IMR-90 (cell line): ENCODE measurements at regions not wholly inside any gene's neighbourhood (a gene's known extent, or its start where the extent isn't known, plus 50 kb on each side); places are given as distances from the start of the nearest gene placed in this dataset.

Source experiments
- ATAC-seq: fragments of 200-7000 bp; cut with Tn5 transposase; 2 replicates; pipeline ENCODE4 v1.9.1; 2020; ENCODE audit warnings: low read depth, mild to moderate bottlenecking, moderate library complexity
- BruUV-seq: library from RNA; stranded (reverse); fragments of 400-500 nt; replicated peaks from 2 replicates; lab custom pipeline; 2021; lab: Mats Ljungman, UMichigan
- CTCF ChIA-PET: fragments of 300-600 bp; formaldehyde crosslinking; extraction: SDS; loops from one replicate; lab custom pipeline; 2021; ENCODE audit warnings: antibody characterized with exemption; lab: Yijun Ruan, JAX
- POLR2A ChIA-PET: fragments of 300-600 bp; sonication (Branson Sonifier 250); formaldehyde crosslinking; loops from one replicate; lab custom pipeline; 2022; ENCODE audit warnings: antibody characterized with exemption; ENCODE audit not compliant: unreplicated experiment; lab: Charles Lee
- DNase-seq: peaks from one replicate; pipeline ENCODE4 v3.0.0; 2013
- H2AFZ ChIP-seq: replicated peaks from 2 replicates; pipeline ENCODE3; 2013; ENCODE audit warnings: low read length, mild to moderate bottlenecking; ENCODE audit not compliant: poor library complexity
- H2AK5ac ChIP-seq: 2 replicates; pipeline ENCODE4 v1.6.1; 2013; ENCODE audit warnings: low read depth, low read length, inconsistent platforms
- H2AK9ac ChIP-seq: replicated peaks from 2 replicates; pipeline ENCODE3; 2013; ENCODE audit warnings: mild to moderate bottlenecking, low read depth, low read length, moderate library complexity; ENCODE audit not compliant: poor library complexity
- H2BK120ac ChIP-seq: 2 replicates; pipeline ENCODE4 v1.6.1; 2013; ENCODE audit warnings: low read depth, low read length, inconsistent platforms
- H2BK15ac ChIP-seq: 3 replicates; pipeline ENCODE4 v1.6.1; 2013; ENCODE audit warnings: low read depth, low read length, inconsistent platforms
- H2BK20ac ChIP-seq: 2 replicates; pipeline ENCODE4 v1.6.1; 2013; ENCODE audit warnings: low read depth, mild to moderate bottlenecking, inconsistent platforms, low read length, moderate library complexity
- H2BK5ac ChIP-seq: 2 replicates; pipeline ENCODE4 v1.6.1; 2013; ENCODE audit warnings: mild to moderate bottlenecking, low read depth, low read length, inconsistent platforms; ENCODE audit not compliant: poor library complexity, severe bottlenecking
- H3K14ac ChIP-seq: replicated peaks from 2 replicates; pipeline ENCODE4 v1.6.1; 2013; ENCODE audit warnings: low read depth, low read length, inconsistent platforms
- H3K18ac ChIP-seq: 2 replicates; pipeline ENCODE4 v1.6.1; 2013; ENCODE audit warnings: low read depth, low read length, control low read depth
- H3K23ac ChIP-seq: 2 replicates; pipeline ENCODE4 v1.6.1; 2013; ENCODE audit warnings: low read depth, low read length, inconsistent platforms
- H3K27ac ChIP-seq: 2 replicates; pipeline ENCODE4 v1.5.1; 2013; ENCODE audit warnings: mild to moderate bottlenecking, control low read depth, low read length; ENCODE audit not compliant: insufficient read depth
- H3K27me3 ChIP-seq: 2 replicates; pipeline ENCODE4 v1.6.1; 2013; ENCODE audit warnings: low read length; ENCODE audit not compliant: control insufficient read depth, insufficient read depth
- H3K36me3 ChIP-seq: 2 replicates; pipeline ENCODE4 v1.6.1; 2013; ENCODE audit warnings: low read length, mixed read lengths; ENCODE audit not compliant: control insufficient read depth, insufficient read depth
- H3K4ac ChIP-seq: 2 replicates; pipeline ENCODE4 v1.6.1; 2013; ENCODE audit warnings: low read depth, low read length, inconsistent platforms
- H3K4me1 ChIP-seq: 2 replicates; pipeline ENCODE4 v1.6.1; 2013; ENCODE audit warnings: low read length, mixed read lengths; ENCODE audit not compliant: control insufficient read depth, insufficient read depth
- H3K4me2 ChIP-seq: 2 replicates; pipeline ENCODE4 v1.6.1; 2013; ENCODE audit warnings: low read depth, mild to moderate bottlenecking, control low read depth, low read length, moderate library complexity
- H3K4me3 ChIP-seq: 2 replicates; pipeline ENCODE4 v1.5.1; 2013; ENCODE audit warnings: low read depth, mild to moderate bottlenecking, control low read depth, low read length, moderate library complexity; ENCODE audit not compliant: insufficient read depth
- H3K56ac ChIP-seq: 2 replicates; pipeline ENCODE4 v1.6.1; 2013; ENCODE audit warnings: low read length, inconsistent platforms; ENCODE audit not compliant: insufficient read depth; ENCODE audit errors: extremely low read depth
- H3K79me1 ChIP-seq, 2 experiments: 2 replicates each; pipeline ENCODE4 v1.6.1; 2013; ENCODE audit warnings: low read length in 2 of 2, inconsistent platforms in 1 of 2, low read depth in 1 of 2
- H3K9ac ChIP-seq: 2 replicates; pipeline ENCODE4 v1.6.1; 2013; ENCODE audit warnings: low read depth, low read length, control low read depth
- H3K9me1 ChIP-seq: 2 replicates; pipeline ENCODE4 v1.6.1; 2013; ENCODE audit warnings: low read length, inconsistent platforms; ENCODE audit not compliant: insufficient read depth
- H3K9me3 ChIP-seq: 2 replicates; pipeline ENCODE4 v1.6.1; 2013; ENCODE audit warnings: low read length; ENCODE audit not compliant: control insufficient read depth, insufficient read depth
- H4K20me1 ChIP-seq: 2 replicates; pipeline ENCODE4 v1.6.1; 2013; ENCODE audit warnings: low read length, inconsistent platforms; ENCODE audit not compliant: insufficient read depth
- H4K5ac ChIP-seq: 2 replicates; pipeline ENCODE4 v1.6.1; 2013; ENCODE audit warnings: mild to moderate bottlenecking, low read depth, low read length, control low read depth
- H4K8ac ChIP-seq, 2 experiments: 2 replicates each; pipeline ENCODE4 v1.6.1; 2013; ENCODE audit warnings: low read depth in 2 of 2, low read length in 2 of 2, control low read depth in 1 of 2, inconsistent platforms in 1 of 2
- H4K91ac ChIP-seq: 2 replicates; pipeline ENCODE4 v1.6.1; 2013; ENCODE audit warnings: low read depth, low read length, inconsistent platforms; ENCODE audit not compliant: insufficient read depth
- BHLHE40 ChIP-seq: fragments of 150-350 bp; IDR thresholded peaks from 2 replicates; pipeline ENCODE4 v1.6.1; 2016; ENCODE audit warnings: mild to moderate bottlenecking, low read depth, low read length
- CEBPB ChIP-seq: IDR thresholded peaks from 2 replicates; pipeline ENCODE4 v1.6.1; 2012; ENCODE audit warnings: low read depth, low read length, improper control_type of control experiment
- CHD1 ChIP-seq: IDR thresholded peaks from 2 replicates; pipeline ENCODE4 v1.6.1; 2012; ENCODE audit warnings: low read depth, low read length, improper control_type of control experiment
- ELK1 ChIP-seq: fragments of 150-350 bp; IDR thresholded peaks from 2 replicates; pipeline ENCODE4 v1.6.1; 2016; ENCODE audit warnings: low read depth, mild to moderate bottlenecking, low read length, moderate library complexity, borderline replicate concordance
- MAFK ChIP-seq: IDR thresholded peaks from 2 replicates; pipeline ENCODE4 v1.6.1; 2012; ENCODE audit warnings: low read depth, low read length, improper control_type of control experiment
- MAZ ChIP-seq: IDR thresholded peaks from 2 replicates; pipeline ENCODE4 v1.6.1; 2012; ENCODE audit warnings: low read depth, mild to moderate bottlenecking, low read length, improper control_type of control experiment, moderate library complexity, borderline replicate concordance
- MXI1 ChIP-seq: IDR thresholded peaks from 2 replicates; pipeline ENCODE4 v1.6.1; 2012; ENCODE audit warnings: low read depth, mild to moderate bottlenecking, low read length, moderate library complexity, borderline replicate concordance
- NFE2L2 ChIP-seq: fragments of 150-350 bp; IDR thresholded peaks from 2 replicates; pipeline ENCODE4 v1.6.1; 2016; ENCODE audit warnings: low read depth, mild to moderate bottlenecking, low read length
- POLR2A ChIP-seq: IDR thresholded peaks from 2 replicates; pipeline ENCODE4 v1.6.1; 2012; ENCODE audit warnings: mild to moderate bottlenecking, low read depth, low read length
- RAD21 ChIP-seq: IDR thresholded peaks from 2 replicates; pipeline ENCODE4 v1.6.1; 2012; ENCODE audit warnings: low read length, improper control_type of control experiment
- SMC3 ChIP-seq: fragments of 150-350 bp; IDR thresholded peaks from 2 replicates; pipeline ENCODE4 v1.6.1; 2016; ENCODE audit warnings: low read depth, mild to moderate bottlenecking, antibody characterized with exemption, low read length, moderate library complexity
- WGBS, 2 experiments: methylation state at CpG; one replicate each; pipeline versions ENCODE4 v1.1.5 to v1.1.7; 2013; ENCODE audit warnings: missing lambda C conversion rate in 2 of 2; ENCODE audit not compliant: insufficient read length in 1 of 2; ENCODE audit errors: extremely low coverage in 2 of 2; 5-methylcytosine and 5-hydroxymethylcytosine counted together
- dilution Hi-C: fragments of 300-500 bp; cut with HindIII; formaldehyde crosslinking; loops from one replicate; pipeline ENCODE4 v1.14.3; 2018; ENCODE audit warnings: low sequenced_read_pairs; ENCODE audit not compliant: unreplicated experiment
- in situ Hi-C: fragments of 300-500 bp; cut with MboI; formaldehyde crosslinking; loops from 3 replicates; pipeline ENCODE4 v1.14.3; 2019; ENCODE audit warnings: low sequenced_read_pairs, inconsistent platforms, mixed read lengths
- intact Hi-C: fragments of 100-400 bp; cut with micrococcal nuclease; formaldehyde crosslinking; loops from 2 replicates; pipeline ENCODE4 v1.10.0; 2022
- TF ChIP-seq, protein P1 (sequence below): fragments of 150-350 bp; IDR thresholded peaks from 2 replicates; pipeline ENCODE4 v1.6.1; 2017; ENCODE audit warnings: mild to moderate bottlenecking, antibody characterized with exemption, low read length, low read depth
- TF ChIP-seq, protein P2 (sequence below): conservative IDR thresholded peaks from 2 replicates; pipeline ENCODE4 v1.5.1; 2012; ENCODE audit warnings: mild to moderate bottlenecking, low read depth, low read length, improper control_type of control experiment

GRCh38 chr6:91940801-91941200, 1353.9 kb upstream of the MAP3K7 start:
- no peak overlapping the region for H3K56ac ChIP-seq
- no peaks in the 10 kb centered on the region for H4K20me1 ChIP-seq
- CTCF ChIA-PET = no interaction called here
- TF ChIP-seq MAFK = no peak
- TF ChIP-seq CEBPB = no peak
- TF ChIP-seq MAZ = no peak
- TF ChIP-seq, protein P1, sequence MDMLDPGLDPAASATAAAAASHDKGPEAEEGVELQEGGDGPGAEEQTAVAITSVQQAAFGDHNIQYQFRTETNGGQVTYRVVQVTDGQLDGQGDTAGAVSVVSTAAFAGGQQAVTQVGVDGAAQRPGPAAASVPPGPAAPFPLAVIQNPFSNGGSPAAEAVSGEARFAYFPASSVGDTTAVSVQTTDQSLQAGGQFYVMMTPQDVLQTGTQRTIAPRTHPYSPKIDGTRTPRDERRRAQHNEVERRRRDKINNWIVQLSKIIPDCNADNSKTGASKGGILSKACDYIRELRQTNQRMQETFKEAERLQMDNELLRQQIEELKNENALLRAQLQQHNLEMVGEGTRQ = no peak
- TF ChIP-seq ELK1 = no peak
- no peak for TF ChIP-seq SMC3
- TF ChIP-seq RAD21 = no peak
- no peak for TF ChIP-seq CHD1
- TF ChIP-seq NFE2L2 = no peak
- no peak for TF ChIP-seq BHLHE40
- TF ChIP-seq MXI1 = no peak
- TF ChIP-seq, protein P2, sequence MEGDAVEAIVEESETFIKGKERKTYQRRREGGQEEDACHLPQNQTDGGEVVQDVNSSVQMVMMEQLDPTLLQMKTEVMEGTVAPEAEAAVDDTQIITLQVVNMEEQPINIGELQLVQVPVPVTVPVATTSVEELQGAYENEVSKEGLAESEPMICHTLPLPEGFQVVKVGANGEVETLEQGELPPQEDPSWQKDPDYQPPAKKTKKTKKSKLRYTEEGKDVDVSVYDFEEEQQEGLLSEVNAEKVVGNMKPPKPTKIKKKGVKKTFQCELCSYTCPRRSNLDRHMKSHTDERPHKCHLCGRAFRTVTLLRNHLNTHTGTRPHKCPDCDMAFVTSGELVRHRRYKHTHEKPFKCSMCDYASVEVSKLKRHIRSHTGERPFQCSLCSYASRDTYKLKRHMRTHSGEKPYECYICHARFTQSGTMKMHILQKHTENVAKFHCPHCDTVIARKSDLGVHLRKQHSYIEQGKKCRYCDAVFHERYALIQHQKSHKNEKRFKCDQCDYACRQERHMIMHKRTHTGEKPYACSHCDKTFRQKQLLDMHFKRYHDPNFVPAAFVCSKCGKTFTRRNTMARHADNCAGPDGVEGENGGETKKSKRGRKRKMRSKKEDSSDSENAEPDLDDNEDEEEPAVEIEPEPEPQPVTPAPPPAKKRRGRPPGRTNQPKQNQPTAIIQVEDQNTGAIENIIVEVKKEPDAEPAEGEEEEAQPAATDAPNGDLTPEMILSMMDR = no peak
- TF ChIP-seq POLR2A = no peak
- no peak for DNase-seq
- no peak overlapping the region for H3K4ac ChIP-seq
- no peak overlapping the region for H2BK20ac ChIP-seq
- no peak overlapping the region for H4K5ac ChIP-seq
- no peaks in the 10 kb centered on the region for H3K27me3 ChIP-seq
- ATAC-seq = no peak
- no peaks in the 10 kb centered on the region for H3K9me3 ChIP-seq
- in situ Hi-C loops = no loop called here
- WGBS, 2 experiments = no CpG with 5 or more reads among the region's 1 CpG
- H3K36me3 ChIP-seq = no peaks in the 10 kb centered on the region
- H2BK120ac ChIP-seq = no peak overlapping the region
- no peak overlapping the region for H4K8ac ChIP-seq
- H3K79me1 ChIP-seq = no peaks in the 10 kb centered on the region
- H3K27ac ChIP-seq = no peak overlapping the region
- H3K23ac ChIP-seq = no peak overlapping the region
- H3K9me1 ChIP-seq = no peaks in the 10 kb centered on the region
- H3K4me3 ChIP-seq = no peak overlapping the region
- H3K18ac ChIP-seq = no peak overlapping the region
- H2AK9ac ChIP-seq = no peak overlapping the region
- no peak overlapping the region for H2BK5ac ChIP-seq
- H2BK15ac ChIP-seq = no peak overlapping the region
- H3K4me2 ChIP-seq = no peak overlapping the region
- POLR2A ChIA-PET = no interaction called here
- H4K91ac ChIP-seq = no peak overlapping the region
- H3K4me1 ChIP-seq = no peaks in the 10 kb centered on the region
- dilution Hi-C loops = no loop called here
- no TSS peak for BruUV-seq
- H3K9ac ChIP-seq = no peak overlapping the region
- no peak overlapping the region for H2AK5ac ChIP-seq
- intact Hi-C loops = no loop called here
- H2AFZ ChIP-seq = no peak overlapping the region
- no peak overlapping the region for H3K14ac ChIP-seq
